ENCODE measurements at regions not wholly inside any gene's neighbourhood (a gene's known extent, or its start where the extent isn't known, plus 50 kb on each side); places are given as distances from the start of the nearest gene placed in this dataset.

GRCh38 chr10:71081912-71082311, 130.5 kb upstream of the UNC5B start:
- no peak overlapping the region for H3K27ac ChIP-seq
- no peaks in the 10 kb centered on the region for H3K4me1 ChIP-seq (replicated peaks)
- no peak overlapping the region for H3K4me3 ChIP-seq
- H3K9me3 ChIP-seq: no peaks in the 10 kb centered on the region
- no peaks in the 10 kb centered on the region for H3K27me3 ChIP-seq (replicated peaks; ENCODE audit: insufficient read depth)
- TF ChIP-seq, protein P1, sequence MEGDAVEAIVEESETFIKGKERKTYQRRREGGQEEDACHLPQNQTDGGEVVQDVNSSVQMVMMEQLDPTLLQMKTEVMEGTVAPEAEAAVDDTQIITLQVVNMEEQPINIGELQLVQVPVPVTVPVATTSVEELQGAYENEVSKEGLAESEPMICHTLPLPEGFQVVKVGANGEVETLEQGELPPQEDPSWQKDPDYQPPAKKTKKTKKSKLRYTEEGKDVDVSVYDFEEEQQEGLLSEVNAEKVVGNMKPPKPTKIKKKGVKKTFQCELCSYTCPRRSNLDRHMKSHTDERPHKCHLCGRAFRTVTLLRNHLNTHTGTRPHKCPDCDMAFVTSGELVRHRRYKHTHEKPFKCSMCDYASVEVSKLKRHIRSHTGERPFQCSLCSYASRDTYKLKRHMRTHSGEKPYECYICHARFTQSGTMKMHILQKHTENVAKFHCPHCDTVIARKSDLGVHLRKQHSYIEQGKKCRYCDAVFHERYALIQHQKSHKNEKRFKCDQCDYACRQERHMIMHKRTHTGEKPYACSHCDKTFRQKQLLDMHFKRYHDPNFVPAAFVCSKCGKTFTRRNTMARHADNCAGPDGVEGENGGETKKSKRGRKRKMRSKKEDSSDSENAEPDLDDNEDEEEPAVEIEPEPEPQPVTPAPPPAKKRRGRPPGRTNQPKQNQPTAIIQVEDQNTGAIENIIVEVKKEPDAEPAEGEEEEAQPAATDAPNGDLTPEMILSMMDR (IDR thresholded peaks at IDR 0.05): no peak
- no peak for TF ChIP-seq POLR2A (IDR thresholded peaks at IDR 0.05)
- TF ChIP-seq POLR2AphosphoS5 (IDR thresholded peaks at IDR 0.05): no peak
- H3K36me3 ChIP-seq: no peaks in the 10 kb centered on the region
- 93% methylated on average over 2 of the region's 2 CpGs for WGBS
- intact Hi-C loops (cut with DNase I): no loop called here
- DNase-seq (ENCODE audit: low spot score): no peak

GRCh38 chr10:71082960-71083715, 129.2 kb upstream of the UNC5B start:
- Histone ChIP-seq H3K4me1 (replicated peaks) (no peaks in the 10 kb centered on the region), H3K4me3 (no peak overlapping the region), H3K27me3 (replicated peaks; ENCODE audit: insufficient read depth) (no peaks in the 10 kb centered on the region), H3K27ac (no peak overlapping the region), H3K36me3 (no peaks in the 10 kb centered on the region), H3K9me3 (no peaks in the 10 kb centered on the region)
- 84% methylated on average over 10 of the region's 10 CpGs for WGBS
- TF ChIP-seq POLR2AphosphoS5 (IDR thresholded peaks at IDR 0.05) (no peak), POLR2A (IDR thresholded peaks at IDR 0.05) (no peak)
- TF ChIP-seq, protein P1 (IDR thresholded peaks at IDR 0.05): no peak
- intact Hi-C loops (cut with DNase I): no loop called here
- no peak for DNase-seq (ENCODE audit: low spot score)

- no peaks in the 10 kb centered on the region for H3K36me3 ChIP-seq
- DNase-seq (ENCODE audit: low spot score): no peak
- TF ChIP-seq, protein P1 (IDR thresholded peaks at IDR 0.05): no peak
- TF ChIP-seq POLR2AphosphoS5 (IDR thresholded peaks at IDR 0.05) (no peak), POLR2A (IDR thresholded peaks at IDR 0.05) (no peak)
- H3K9me3 ChIP-seq: no peaks in the 10 kb centered on the region
- intact Hi-C loops (cut with DNase I): no loop called here
- whole genome bisulfite sequencing: 94% methylated on average over 5 of the region's 5 CpGs
- H3K4me3 ChIP-seq: no peak overlapping the region
- no peaks in the 10 kb centered on the region for H3K27me3 ChIP-seq (replicated peaks; ENCODE audit: insufficient read depth)
- H3K27ac ChIP-seq: no peak overlapping the region
- no peaks in the 10 kb centered on the region for H3K4me1 ChIP-seq (replicated peaks)
Measured at GRCh38 chr10:71083716-71083975, 128.7 kb upstream of the UNC5B start.

GRCh38 chr10:71084061-71084817, 128.1 kb upstream of the UNC5B start:
- Histone ChIP-seq H3K9me3 (no peaks in the 10 kb centered on the region), H3K4me3 (no peak overlapping the region), H3K4me1 (replicated peaks) (no peaks in the 10 kb centered on the region), H3K27me3 (replicated peaks; ENCODE audit: insufficient read depth) (no peaks in the 10 kb centered on the region), H3K27ac (no peak overlapping the region), H3K36me3 (no peaks in the 10 kb centered on the region)
- WGBS: 91% methylated on average over 10 of the region's 10 CpGs
- intact Hi-C loops (cut with DNase I): no loop called here
- DNase-seq (ENCODE audit: low spot score): no peak
- no peak for TF ChIP-seq POLR2A (IDR thresholded peaks at IDR 0.05)

- Histone ChIP-seq H3K27me3 (replicated peaks; ENCODE audit: insufficient read depth) (no peaks in the 10 kb centered on the region), H3K4me1 (replicated peaks) (no peaks in the 10 kb centered on the region), H3K27ac (no peak overlapping the region), H3K9me3 (no peaks in the 10 kb centered on the region), H3K36me3 (no peaks in the 10 kb centered on the region), H3K4me3 (no peak overlapping the region)
- DNase-seq (ENCODE audit: low spot score): no peak
- WGBS: 94% methylated on average over 2 of the region's 2 CpGs
- intact Hi-C loops (cut with DNase I): no loop called here
- TF ChIP-seq, protein P1 (IDR thresholded peaks at IDR 0.05): no peak
- TF ChIP-seq POLR2AphosphoS5 (IDR thresholded peaks at IDR 0.05) (no peak), POLR2A (IDR thresholded peaks at IDR 0.05) (no peak)
Measured at GRCh38 chr10:71084818-71085126, 127.6 kb upstream of the UNC5B start.
